ENCODE measurements at regions not wholly inside any gene's neighbourhood (a gene's known extent, or its start where the extent isn't known, plus 50 kb on each side); places are given as distances from the start of the nearest gene placed in this dataset.
"Not testable (repeated sequence)": the region's sequence is repeated elsewhere in the genome, so short reads cannot be mapped to it uniquely, and the experiment has no call there.

GRCh38 chr6:69466979-69467570, 329.7 kb downstream of the LMBRD1 start:
- DNase-seq, result no peak

GRCh38 chr6:69465866-69466265, 330.9 kb downstream of the LMBRD1 start:
- DNase-seq, result no peak

GRCh38 chr6:69456086-69456485, 340.7 kb downstream of the LMBRD1 start:
- DNase-seq, result peak; percentile 21

- not testable (repeated sequence) for DNase-seq
Measured at GRCh38 chr6:69454619-69455018, 342.2 kb downstream of the LMBRD1 start.

GRCh38 chr6:69450493-69450892, 346.3 kb downstream of the LMBRD1 start:
- not testable (repeated sequence) for DNase-seq

GRCh38 chr6:69449887-69450286, 346.9 kb downstream of the LMBRD1 start:
- DNase-seq, result no peak
